Panc1 (cell line): ENCODE measurements at regions not wholly inside any gene's neighbourhood (a gene's known extent, or its start where the extent isn't known, plus 50 kb on each side); places are given as distances from the start of the nearest gene placed in this dataset.

ENCODE experiments used
- ATAC-seq: fragments of 200-7000 bp; cut with Tn5 transposase; 2 replicates; pipeline ENCODE4 v1.9.1; 2020; ENCODE audit warnings: mild to moderate bottlenecking, moderate library complexity
- BruUV-seq: library from RNA; stranded (reverse); fragments of 400-500 nt; replicated peaks from 2 replicates; lab custom pipeline; 2021; lab: Mats Ljungman, UMichigan
- CTCF ChIA-PET: fragments of 300-600 bp; sonication (Branson Sonifier 250); formaldehyde crosslinking; loops from one replicate; lab custom pipeline; 2022; ENCODE audit warnings: antibody characterized with exemption; lab: Charles Lee
- POLR2A ChIA-PET: fragments of 300-600 bp; sonication (Branson Sonifier 250); formaldehyde crosslinking; loops from one replicate; lab custom pipeline; 2022; ENCODE audit warnings: antibody characterized with exemption; lab: Charles Lee
- DNase-seq: peaks from one replicate; pipeline ENCODE4 v3.0.0-alpha.2; 2010; ENCODE audit warnings: low read depth, low spot score
- H3K27ac ChIP-seq: 2 replicates; pipeline ENCODE4 v1.5.1; 2011; ENCODE audit warnings: mild to moderate bottlenecking, low read length, inconsistent platforms
- H3K27me3 ChIP-seq: fragments of 200-500 bp; sonication (Bioruptor generic); 2 replicates; pipeline ENCODE4 v1.6.0; 2014; ENCODE audit warnings: low read length, inconsistent platforms; ENCODE audit not compliant: control insufficient read depth, insufficient read depth
- H3K36me3 ChIP-seq: fragments of 200-500 bp; sonication (Bioruptor generic); 2 replicates; pipeline ENCODE4 v1.5.1; 2014; ENCODE audit warnings: inconsistent platforms, mild to moderate bottlenecking, low read length, moderate library complexity; ENCODE audit not compliant: control insufficient read depth, insufficient read depth
- H3K4me1 ChIP-seq: 2 replicates; pipeline ENCODE4 v1.5.1; 2011; ENCODE audit warnings: inconsistent platforms, mild to moderate bottlenecking, low read length, moderate library complexity; ENCODE audit not compliant: control insufficient read depth, insufficient read depth
- H3K4me3 ChIP-seq, 2 experiments: 2 replicates each; pipeline ENCODE4 v1.5.1; 2011 to 2012; ENCODE audit warnings: low read depth in 2 of 2, low read length in 2 of 2, mild to moderate bottlenecking in 2 of 2, inconsistent platforms in 1 of 2, moderate library complexity in 1 of 2
- H3K9me3 ChIP-seq: fragments of 200-500 bp; sonication (Bioruptor generic); 2 replicates; pipeline ENCODE4 v1.5.1; 2014; ENCODE audit warnings: low read depth, mild to moderate bottlenecking, inconsistent platforms, low read length, moderate library complexity; ENCODE audit not compliant: control insufficient read depth, insufficient read depth
- CTCF ChIP-seq: fragments of 450-650 bp; IDR thresholded peaks from 2 replicates; pipeline ENCODE4 v1.5.1; 2017; ENCODE audit warnings: mild to moderate bottlenecking
- POLR2AphosphoS5 ChIP-seq: IDR thresholded peaks from 2 replicates; pipeline ENCODE4 v1.6.1; 2012; ENCODE audit warnings: mild to moderate bottlenecking, low read depth, low read length, moderate library complexity
- REST ChIP-seq, 2 experiments: IDR thresholded peaks; 2 replicates each; pipeline ENCODE4 v1.6.1; 2011 to 2012; ENCODE audit warnings: low read depth in 2 of 2, control low read depth in 1 of 2, low read length in 1 of 2, mild to moderate bottlenecking in 1 of 2, moderate library complexity in 1 of 2; ENCODE audit not compliant: insufficient read depth in 1 of 2
- SIN3A ChIP-seq: IDR thresholded peaks from 2 replicates; pipeline ENCODE4 v1.6.1; 2012; ENCODE audit warnings: low read depth, mild to moderate bottlenecking, low read length, moderate library complexity, borderline replicate concordance; ENCODE audit not compliant: insufficient read depth
- TCF7L2 ChIP-seq: IDR thresholded peaks from 2 replicates; pipeline ENCODE4 v1.6.1; 2011; ENCODE audit warnings: mild to moderate bottlenecking, low read depth, low read length, inconsistent platforms
- in situ Hi-C: cut with HindIII; loops from 2 replicates; pipeline ENCODE4 v1.10.0; 2016; ENCODE audit warnings: low sequenced_read_pairs, low pct_unique_long_range_greater_than_20kb
- intact Hi-C: fragments of 100-400 bp; cut with micrococcal nuclease; formaldehyde crosslinking; loops from one replicate; pipeline ENCODE4 v1.10.0; 2022; ENCODE audit not compliant: unreplicated experiment

- Histone ChIP-seq H3K4me1 (no peaks in the 10 kb centered on the region), H3K36me3 (no peaks in the 10 kb centered on the region), H3K9me3 (peaks cover 4% of the 10 kb centered on the region; the same call in 1 of the 2 replicates), H3K4me3 (no peak overlapping the region), H3K27me3 (no peaks in the 10 kb centered on the region), H3K27ac (no peak overlapping the region)
- ChIA-PET POLR2A (no interaction called here), CTCF (no interaction called here)
- in situ Hi-C loops, result no loop called here
- ATAC-seq (no peak), DNase-seq (no peak)
- TF ChIP-seq TCF7L2 (no peak), SIN3A (no peak), CTCF (no peak), REST (IDR thresholded peaks at IDR 0.05; ENCODE audit: insufficient read depth in 1 of 2, low read depth in 2 of 2, low read length in 1 of 2) (no peak), POLR2AphosphoS5 (no peak)
- BruUV-seq, result no TSS peak
- intact Hi-C loops, result no loop called here
Observed at GRCh38 chr5:25604681-25605080, 959.9 kb upstream of the CDH10 start.

- intact Hi-C loops, result no loop called here
- CTCF ChIA-PET, result no interaction called here
- POLR2A ChIA-PET, result no interaction called here
- BruUV-seq, result no TSS peak
- no peak overlapping the region for H3K4me3 ChIP-seq
- DNase-seq (no peak), ATAC-seq (no peak)
- no peaks in the 10 kb centered on the region for H3K4me1 ChIP-seq
- in situ Hi-C loops, result no loop called here
- H3K9me3 ChIP-seq, result no peaks in the 10 kb centered on the region
- H3K36me3 ChIP-seq, result no peaks in the 10 kb centered on the region
- no peaks in the 10 kb centered on the region for H3K27me3 ChIP-seq
- TF ChIP-seq TCF7L2 (no peak), REST (IDR thresholded peaks at IDR 0.05; ENCODE audit: insufficient read depth in 1 of 2, low read depth in 2 of 2, low read length in 1 of 2) (no peak), SIN3A (no peak), POLR2AphosphoS5 (no peak), CTCF (no peak)
- no peak overlapping the region for H3K27ac ChIP-seq
Observed at GRCh38 chr5:25579111-25579510, 934.3 kb upstream of the CDH10 start.
